ENCODE measurements at regions not wholly inside any gene's neighbourhood (a gene's known extent, or its start where the extent isn't known, plus 50 kb on each side); places are given as distances from the start of the nearest gene placed in this dataset.

DNA sequence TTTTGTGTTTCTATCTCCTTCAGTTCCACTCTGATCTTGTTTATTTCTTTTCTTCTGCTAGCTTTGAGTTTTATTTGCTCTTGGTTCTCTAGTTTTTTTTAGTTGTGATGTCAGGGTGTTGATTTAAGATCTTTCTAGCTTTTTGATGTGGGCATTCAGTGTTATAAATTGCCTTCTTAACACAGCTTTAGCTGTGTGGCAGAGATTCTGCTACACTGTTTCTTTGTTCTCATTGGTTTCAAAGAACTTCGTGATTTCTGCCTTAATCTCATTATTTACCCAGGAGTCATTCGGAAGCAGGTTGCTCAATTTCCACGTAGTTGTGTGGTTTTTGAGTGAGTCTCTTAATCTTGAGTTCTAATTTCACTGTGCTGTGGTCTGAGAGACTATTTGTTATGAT, 251.7 kb upstream of the HTR2A start:
- Mint-ChIP-seq H3K9me3 (peaks cover 4% of the 10 kb centered on the region; the same call in 1 of the 2 replicates), H3K27me3 (ENCODE audit: insufficient read depth) (no peaks in the 10 kb centered on the region), H3K36me3 (ENCODE audit: low read depth) (no peaks in the 10 kb centered on the region), H3K27ac (no peak overlapping the region), H3K4me3 (no peak overlapping the region), H3K4me1 (ENCODE audit: low read depth) (no peaks in the 10 kb centered on the region; the same call in 1 of the 2 replicates)
- no peak for DNase-seq
- TF ChIP-seq, protein P1, sequence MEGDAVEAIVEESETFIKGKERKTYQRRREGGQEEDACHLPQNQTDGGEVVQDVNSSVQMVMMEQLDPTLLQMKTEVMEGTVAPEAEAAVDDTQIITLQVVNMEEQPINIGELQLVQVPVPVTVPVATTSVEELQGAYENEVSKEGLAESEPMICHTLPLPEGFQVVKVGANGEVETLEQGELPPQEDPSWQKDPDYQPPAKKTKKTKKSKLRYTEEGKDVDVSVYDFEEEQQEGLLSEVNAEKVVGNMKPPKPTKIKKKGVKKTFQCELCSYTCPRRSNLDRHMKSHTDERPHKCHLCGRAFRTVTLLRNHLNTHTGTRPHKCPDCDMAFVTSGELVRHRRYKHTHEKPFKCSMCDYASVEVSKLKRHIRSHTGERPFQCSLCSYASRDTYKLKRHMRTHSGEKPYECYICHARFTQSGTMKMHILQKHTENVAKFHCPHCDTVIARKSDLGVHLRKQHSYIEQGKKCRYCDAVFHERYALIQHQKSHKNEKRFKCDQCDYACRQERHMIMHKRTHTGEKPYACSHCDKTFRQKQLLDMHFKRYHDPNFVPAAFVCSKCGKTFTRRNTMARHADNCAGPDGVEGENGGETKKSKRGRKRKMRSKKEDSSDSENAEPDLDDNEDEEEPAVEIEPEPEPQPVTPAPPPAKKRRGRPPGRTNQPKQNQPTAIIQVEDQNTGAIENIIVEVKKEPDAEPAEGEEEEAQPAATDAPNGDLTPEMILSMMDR (IDR thresholded peaks at IDR 0.05), result no peak

DNA sequence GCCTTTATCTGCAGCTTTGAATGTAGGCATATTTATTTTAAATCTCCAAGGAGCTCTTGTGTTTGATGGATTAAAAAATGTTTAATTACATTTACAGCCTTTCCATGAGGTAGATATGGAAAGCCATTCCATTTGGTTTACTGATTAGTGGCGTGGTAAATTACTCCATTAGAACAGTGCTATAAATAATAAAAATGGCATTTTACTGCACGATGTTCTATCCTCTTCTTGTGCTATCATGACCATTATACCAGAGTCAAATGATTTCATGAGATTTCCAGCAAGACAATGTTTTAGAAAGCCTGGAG, 250.9 kb upstream of the HTR2A start:
- H3K36me3 Mint-ChIP-seq (ENCODE audit: low read depth), result no peaks in the 10 kb centered on the region
- H3K27me3 Mint-ChIP-seq (ENCODE audit: insufficient read depth), result no peaks in the 10 kb centered on the region
- no peak overlapping the region for H3K4me3 Mint-ChIP-seq
- DNase-seq, result no peak
- no peaks in the 10 kb centered on the region; the same call in 1 of the 2 replicates for H3K4me1 Mint-ChIP-seq (ENCODE audit: low read depth)
- TF ChIP-seq, protein P1 (IDR thresholded peaks at IDR 0.05), result no peak
- H3K27ac Mint-ChIP-seq, result no peak overlapping the region
- H3K9me3 Mint-ChIP-seq, result peaks cover 4% of the 10 kb centered on the region; the same call in 1 of the 2 replicates

DNA sequence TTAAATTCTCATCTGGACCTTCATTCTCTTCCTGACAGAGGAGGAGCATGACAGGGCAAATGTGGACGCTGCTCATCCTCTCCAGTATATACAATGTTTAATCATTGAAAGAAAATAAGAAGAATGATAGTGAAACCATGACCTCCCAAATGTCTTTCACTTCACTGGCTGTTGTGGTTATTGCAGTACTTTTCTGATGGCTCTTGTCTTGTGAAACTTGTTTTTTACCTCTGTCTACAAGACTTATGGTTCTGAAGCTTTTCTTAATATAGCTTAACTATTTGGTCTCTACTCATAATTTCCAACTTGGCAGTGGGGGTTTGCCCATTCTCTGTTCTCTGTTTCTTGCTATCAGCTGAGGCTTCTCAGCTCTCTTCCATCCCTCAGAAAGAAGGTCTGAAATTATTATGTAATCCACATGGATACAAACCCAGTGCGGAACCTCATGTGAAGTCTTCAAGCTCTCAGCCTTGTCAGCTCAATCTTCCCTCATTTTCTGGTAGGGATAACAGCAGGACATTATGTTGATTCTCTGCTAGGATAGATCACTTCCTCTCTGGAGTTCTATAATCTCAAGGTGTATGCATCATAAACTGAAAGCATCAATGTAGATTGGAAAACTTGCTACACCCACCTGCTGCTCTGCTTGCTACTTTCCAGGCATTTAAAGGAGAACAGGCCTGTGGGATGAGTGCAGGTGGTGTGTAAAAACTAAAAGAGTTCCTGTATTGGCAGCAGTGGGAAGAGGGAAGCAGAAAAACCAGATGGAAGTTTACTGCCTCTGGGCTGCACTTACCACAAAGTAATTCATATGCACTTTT, 250.3 kb upstream of the HTR2A start:
- Mint-ChIP-seq H3K4me3 (no peak overlapping the region), H3K27ac (no peak overlapping the region), H3K27me3 (ENCODE audit: insufficient read depth) (no peaks in the 10 kb centered on the region), H3K36me3 (ENCODE audit: low read depth) (no peaks in the 10 kb centered on the region), H3K9me3 (peaks cover 4% of the 10 kb centered on the region; the same call in 1 of the 2 replicates), H3K4me1 (ENCODE audit: low read depth) (no peaks in the 10 kb centered on the region; the same call in 1 of the 2 replicates)
- TF ChIP-seq, protein P1 (IDR thresholded peaks at IDR 0.05), result no peak
- no peak for DNase-seq

DNA sequence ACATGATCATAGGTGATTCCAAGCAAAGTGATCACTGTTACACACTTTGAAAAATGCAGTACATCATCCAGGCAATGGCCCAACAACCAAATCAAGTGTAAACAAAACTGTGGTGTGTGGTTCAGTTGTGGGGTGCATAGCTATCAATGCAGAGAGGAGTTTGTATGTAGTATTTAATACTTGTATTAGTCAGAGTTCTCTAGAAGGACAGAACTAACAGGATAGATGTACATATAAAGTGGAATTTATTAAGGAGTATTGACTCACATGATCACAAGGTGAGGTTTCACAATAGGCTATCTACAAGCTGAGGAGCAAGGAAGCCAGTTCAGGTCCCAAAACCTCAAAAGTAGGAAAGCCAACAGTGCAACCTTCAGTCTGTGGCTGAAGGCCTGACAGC, 249.3 kb upstream of the HTR2A start:
- Mint-ChIP-seq H3K4me3 (no peak overlapping the region), H3K27ac (no peak overlapping the region; the same call in 1 of the 2 replicates), H3K4me1 (ENCODE audit: low read depth) (no peaks in the 10 kb centered on the region; the same call in 1 of the 2 replicates), H3K9me3 (peaks cover 4% of the 10 kb centered on the region; the same call in 1 of the 2 replicates), H3K36me3 (ENCODE audit: low read depth) (no peaks in the 10 kb centered on the region), H3K27me3 (ENCODE audit: insufficient read depth) (no peaks in the 10 kb centered on the region)
- TF ChIP-seq, protein P1 (IDR thresholded peaks at IDR 0.05), result no peak
- peak; percentile 40 for DNase-seq

DNA sequence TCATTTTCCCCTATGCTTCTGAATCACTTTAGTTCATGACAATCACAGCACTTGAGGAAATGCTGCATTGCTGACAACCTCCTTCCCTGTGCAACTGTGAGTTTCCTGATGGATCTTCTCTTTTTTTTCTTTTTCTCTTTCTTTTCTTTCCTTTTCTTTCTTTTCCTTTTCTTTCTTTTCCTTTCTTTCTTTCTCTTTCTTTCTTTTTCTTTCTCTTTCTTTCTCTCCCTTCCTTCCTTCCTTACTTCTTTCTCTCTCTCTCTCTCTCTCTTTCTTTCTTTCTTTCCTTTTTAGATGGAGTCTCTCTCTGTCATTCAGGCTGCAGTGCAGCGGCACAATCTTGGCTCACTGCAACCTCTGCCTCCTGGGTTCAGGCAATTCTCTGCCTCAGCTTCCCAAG, 247.9 kb upstream of the HTR2A start:
- no peak overlapping the region for H3K27ac Mint-ChIP-seq
- no peaks in the 10 kb centered on the region for H3K36me3 Mint-ChIP-seq (ENCODE audit: low read depth)
- H3K4me3 Mint-ChIP-seq, result no peak overlapping the region
- TF ChIP-seq, protein P1 (IDR thresholded peaks at IDR 0.05), result no peak
- no peak for DNase-seq
- H3K4me1 Mint-ChIP-seq (ENCODE audit: low read depth), result no peaks in the 10 kb centered on the region; the same call in 1 of the 2 replicates
- H3K27me3 Mint-ChIP-seq (ENCODE audit: insufficient read depth), result no peaks in the 10 kb centered on the region
- peaks cover 4% of the 10 kb centered on the region; the same call in 1 of the 2 replicates for H3K9me3 Mint-ChIP-seq
